SIG-M5 (cell line): ENCODE measurements at regions not wholly inside any gene's neighbourhood (a gene's known extent, or its start where the extent isn't known, plus 50 kb on each side); places are given as distances from the start of the nearest gene placed in this dataset.
"Not testable (repeated sequence)": the region's sequence is repeated elsewhere in the genome, so short reads cannot be mapped to it uniquely, and the experiment has no call there.

Source experiments
- DNase-seq: peaks from one replicate; lab custom pipeline; 2025; lab: John Stamatoyannopoulos, UW

GRCh38 chr17:15860774-15861173, 84.2 kb upstream of the ADORA2B start:
- DNase-seq: not testable (repeated sequence)

DNA sequence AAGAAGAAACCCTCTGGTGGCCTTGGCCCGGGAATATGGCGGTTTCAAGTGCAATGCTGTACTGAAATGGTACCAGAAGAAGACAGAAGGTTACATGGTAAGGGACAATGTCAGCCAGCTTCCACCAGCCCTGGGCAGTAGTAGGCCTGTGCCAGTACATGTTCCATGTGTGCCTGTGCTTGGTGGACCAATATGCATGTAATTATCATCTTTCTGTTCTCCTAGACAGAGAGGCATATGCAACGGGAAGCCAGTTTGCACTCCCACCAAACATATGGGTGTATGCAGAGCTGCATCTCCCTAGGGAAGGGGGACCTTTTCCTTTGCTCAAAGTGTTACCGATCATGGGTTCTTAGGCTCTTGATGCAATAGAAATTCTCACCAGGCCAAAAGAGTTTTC, 80.9 kb upstream of the ADORA2B start:
- not testable (repeated sequence) for DNase-seq

GRCh38 chr17:15864472-15864871, 80.5 kb upstream of the ADORA2B start:
- DNase-seq: not testable (repeated sequence)

DNA sequence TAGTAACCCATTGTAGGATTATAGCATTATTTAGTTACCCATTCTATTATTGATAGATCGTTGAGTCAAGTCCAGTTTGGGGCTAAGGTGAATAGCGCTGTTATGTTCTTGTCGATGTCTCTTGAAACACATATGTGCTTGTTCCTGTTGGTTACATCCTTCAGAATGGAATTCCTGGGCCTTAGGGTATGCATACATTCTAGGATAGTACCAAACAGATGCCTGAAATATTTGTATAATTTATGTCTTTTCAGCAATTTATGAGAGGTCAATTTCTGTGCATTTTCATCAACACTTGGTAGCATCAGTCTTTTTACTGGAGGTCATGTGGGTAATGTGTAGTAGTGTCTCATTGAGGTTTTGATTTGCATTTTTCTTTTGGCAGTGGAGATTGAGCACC, 78.9 kb upstream of the ADORA2B start:
- not testable (repeated sequence) for DNase-seq

- DNase-seq: not testable (repeated sequence)
Observed at GRCh38 chr17:15867331-15867730, 77.6 kb upstream of the ADORA2B start.

DNA sequence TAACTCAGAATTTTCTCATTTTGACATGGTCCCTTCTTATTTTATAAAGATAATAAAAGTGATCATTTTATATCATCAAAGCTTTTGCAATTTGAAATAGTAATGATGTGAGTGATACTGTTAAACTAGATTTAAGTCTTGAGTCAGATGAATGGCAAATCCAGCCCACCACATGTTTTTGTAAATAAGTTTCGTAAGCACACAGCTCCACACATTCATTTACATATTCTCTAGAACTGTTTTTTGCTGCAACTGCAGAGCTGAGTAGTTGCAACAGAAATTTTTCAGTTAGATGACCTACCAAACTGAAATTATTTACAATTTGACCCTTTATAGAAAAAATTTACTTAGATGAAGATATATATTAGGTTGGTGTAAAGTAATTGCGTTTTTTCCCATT, 75.1 kb upstream of the ADORA2B start:
- DNase-seq: not testable (repeated sequence)

GRCh38 chr17:15872677-15873076, 72.3 kb upstream of the ADORA2B start:
- DNase-seq: not testable (repeated sequence)

- DNase-seq: not testable (repeated sequence)
Observed at GRCh38 chr17:15877882-15878500, 66.9 kb upstream of the ADORA2B start.

DNA sequence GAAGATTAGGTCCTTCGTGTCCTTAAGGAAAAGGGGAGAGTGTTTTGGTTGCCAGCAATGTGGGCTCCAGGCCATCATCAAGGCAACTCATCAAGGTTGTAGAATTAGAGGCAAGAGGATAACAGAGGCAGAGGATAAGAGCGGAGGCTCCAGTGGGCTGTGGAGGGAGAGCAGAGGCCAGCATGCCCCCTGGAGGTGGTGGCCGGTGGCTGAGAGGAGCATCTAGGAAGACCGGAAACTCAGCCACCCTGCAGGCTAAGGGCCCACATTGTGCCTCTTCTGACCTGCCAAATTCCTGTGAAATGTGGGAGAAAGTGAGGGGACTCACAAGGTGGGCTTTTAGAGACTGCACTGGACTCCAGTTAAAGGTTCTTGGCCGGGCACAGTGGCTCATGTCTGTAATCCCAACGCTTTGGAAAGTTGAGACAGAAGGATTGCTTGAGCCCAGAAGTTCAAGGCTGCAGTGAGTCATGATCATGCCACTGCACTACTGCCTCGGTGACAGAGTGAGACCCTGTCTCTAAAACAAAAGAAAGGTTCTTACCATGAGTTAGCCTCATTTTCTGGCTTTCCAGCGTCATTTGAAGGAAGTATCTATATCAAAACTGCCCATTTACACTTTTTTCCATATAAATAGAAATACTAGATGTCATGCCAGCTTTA, 62.7 kb upstream of the ADORA2B start:
- DNase-seq: no peak

DNA sequence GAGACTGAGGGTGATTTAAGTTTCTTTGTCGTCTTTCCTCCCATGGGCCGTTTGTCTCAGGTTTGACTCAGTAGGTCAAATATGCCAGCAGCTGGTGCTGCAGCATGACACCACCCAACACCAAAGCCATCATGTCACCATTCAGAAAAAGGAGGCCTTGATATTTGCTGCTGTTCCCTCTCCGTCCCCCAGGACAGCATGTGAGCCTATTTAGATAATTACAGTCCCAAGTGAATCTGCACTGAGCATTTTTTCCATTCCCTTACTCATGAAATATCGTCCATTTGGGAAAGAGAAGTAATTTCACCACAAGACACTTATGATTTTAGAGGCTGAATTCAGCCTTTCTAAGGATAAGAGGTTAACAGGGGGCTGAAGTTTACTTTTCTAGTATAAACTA, 62.2 kb upstream of the ADORA2B start:
- no peak for DNase-seq

- peak; percentile 22 for DNase-seq
Observed at GRCh38 chr17:15883617-15884111, 61.3 kb upstream of the ADORA2B start.

DNA sequence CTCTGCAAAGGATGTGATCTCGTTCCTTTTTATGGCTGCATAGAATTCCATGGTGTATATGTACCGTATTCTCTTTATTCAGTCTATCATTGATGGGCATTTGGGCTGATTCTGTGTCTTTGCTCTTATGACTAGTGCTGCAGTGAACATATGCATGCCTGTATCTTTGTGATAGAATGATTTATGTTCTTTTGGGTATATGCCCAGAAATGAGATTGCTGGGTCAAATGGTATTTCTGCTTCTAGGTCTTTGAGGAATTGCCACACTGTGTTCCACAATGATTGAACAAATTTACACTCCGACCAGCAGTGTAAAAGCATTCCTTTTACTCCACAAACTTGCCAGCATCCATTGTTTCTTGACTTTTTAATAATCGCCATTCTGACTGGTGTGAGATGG, 60.2 kb upstream of the ADORA2B start:
- no peak for DNase-seq

GRCh38 chr17:15885770-15886169, 59.2 kb upstream of the ADORA2B start:
- no peak for DNase-seq

DNA sequence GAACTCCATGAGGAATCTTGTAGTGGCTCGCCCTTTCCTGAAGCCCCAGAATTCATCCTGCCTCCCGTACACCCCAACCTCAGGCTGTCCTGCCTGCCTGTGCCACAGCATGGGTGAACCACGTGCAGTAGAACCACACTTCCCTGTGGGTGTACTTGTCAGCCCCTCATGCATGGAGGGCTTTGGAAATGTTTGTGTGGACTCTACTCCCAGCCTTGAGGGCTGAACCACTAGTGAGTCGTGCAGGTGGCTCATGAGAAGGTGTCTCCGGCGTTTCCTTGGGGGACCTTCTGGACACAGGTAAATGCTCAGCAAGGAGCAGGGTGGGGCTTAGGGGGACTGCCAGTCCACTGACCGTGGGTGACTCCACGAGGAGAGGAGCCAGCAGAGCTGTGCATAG, 58.7 kb upstream of the ADORA2B start:
- no peak for DNase-seq

GRCh38 chr17:15886804-15887203, 58.1 kb upstream of the ADORA2B start:
- DNase-seq: no peak

- DNase-seq: no peak
Observed at GRCh38 chr17:15888436-15888835, 56.5 kb upstream of the ADORA2B start.

- DNase-seq: no peak
Observed at GRCh38 chr17:15890279-15890892, 54.5 kb upstream of the ADORA2B start.

GRCh38 chr17:15891318-15891717, 53.6 kb upstream of the ADORA2B start:
- DNase-seq: no peak

DNA sequence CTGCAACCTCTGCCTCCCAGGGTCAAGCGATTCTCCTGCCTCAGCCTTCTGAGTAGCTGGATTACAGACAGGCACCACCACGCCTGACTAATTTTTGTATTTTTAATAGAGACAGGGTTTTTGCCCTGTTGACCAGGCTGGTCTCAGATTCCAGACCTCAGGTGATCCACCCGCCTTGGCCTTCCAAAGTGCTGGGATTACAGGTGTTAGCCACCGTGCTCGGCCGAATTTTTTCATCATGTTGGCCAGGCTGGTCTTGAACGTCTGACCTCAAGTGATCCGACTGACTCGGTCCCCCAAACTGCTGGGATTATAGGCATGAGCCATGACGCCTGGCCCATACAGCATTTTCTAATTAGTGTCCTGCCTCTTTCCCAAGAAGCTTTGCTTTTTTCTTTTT, 52.7 kb upstream of the ADORA2B start:
- no peak for DNase-seq

DNA sequence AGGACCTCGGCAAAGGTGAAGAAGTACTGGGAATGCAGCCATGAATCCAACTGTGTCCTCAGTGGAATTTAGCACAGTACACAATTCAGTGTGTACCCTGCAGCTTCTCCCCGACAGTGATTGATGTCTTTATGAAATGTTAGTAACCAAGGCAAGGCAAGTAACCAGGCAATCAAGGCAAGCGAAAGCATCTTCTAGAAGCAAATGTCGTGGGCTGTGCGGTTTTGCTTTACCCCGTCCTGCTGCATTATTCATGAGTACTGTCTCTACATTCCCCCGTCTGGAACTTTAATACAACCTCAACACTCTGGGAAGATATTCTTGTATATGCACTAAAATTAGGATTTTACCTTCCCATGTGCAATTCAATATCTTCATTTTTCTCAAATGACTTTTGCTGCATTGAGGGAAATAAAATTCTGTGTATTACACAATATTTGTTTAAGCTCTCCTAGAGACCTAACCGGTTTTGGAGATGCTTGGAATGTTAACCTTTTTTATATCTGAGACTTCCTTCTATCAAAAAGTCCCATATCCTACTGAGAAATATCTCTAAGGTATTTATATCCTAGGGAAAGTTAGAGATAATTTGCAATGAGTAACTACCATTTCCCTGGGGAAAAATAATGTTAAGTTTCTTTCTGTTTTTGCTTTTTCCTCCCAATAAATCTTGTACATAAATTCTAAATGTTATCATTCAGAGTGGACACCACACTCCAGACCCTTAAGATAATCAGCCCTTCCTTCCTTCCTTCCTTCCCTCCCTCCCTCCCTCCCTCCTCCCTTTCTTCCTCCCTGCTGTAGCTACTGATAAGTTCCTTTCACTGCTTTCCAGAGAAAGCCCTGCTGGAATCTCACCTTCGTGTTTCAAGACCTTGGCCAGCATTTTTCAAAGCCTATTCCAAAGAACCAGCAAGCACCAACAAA, 51.9 kb upstream of the ADORA2B start:
- DNase-seq: no peak

DNA sequence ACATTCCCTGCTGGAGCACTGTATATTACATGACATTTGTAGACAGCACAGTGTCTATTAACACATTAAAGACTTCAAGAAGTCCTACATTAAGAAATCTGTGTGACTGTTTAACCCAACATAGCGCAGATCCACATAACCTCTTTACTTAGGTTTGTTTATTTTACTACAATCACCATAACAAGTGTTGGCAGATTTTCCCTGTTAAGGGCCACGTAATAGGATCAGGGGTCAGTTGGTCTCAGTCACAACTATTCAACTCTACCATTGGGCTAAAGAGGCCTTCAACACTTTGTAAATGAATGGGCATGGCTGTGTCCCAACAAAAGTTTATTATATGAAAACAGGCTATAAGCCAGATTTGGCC, 51.3 kb upstream of the ADORA2B start:
- no peak for DNase-seq

- no peak for DNase-seq
Observed at GRCh38 chr17:15894258-15894657, 50.7 kb upstream of the ADORA2B start.
